ENCODE measurements at regions not wholly inside any gene's neighbourhood (a gene's known extent, or its start where the extent isn't known, plus 50 kb on each side); places are given as distances from the start of the nearest gene placed in this dataset.
A peak's percentile ranks its signal among the peaks of the same experiment; 100 is the strongest.
"Not testable (repeated sequence)": the region's sequence is repeated elsewhere in the genome, so short reads cannot be mapped to it uniquely, and the experiment has no call there.

DNA sequence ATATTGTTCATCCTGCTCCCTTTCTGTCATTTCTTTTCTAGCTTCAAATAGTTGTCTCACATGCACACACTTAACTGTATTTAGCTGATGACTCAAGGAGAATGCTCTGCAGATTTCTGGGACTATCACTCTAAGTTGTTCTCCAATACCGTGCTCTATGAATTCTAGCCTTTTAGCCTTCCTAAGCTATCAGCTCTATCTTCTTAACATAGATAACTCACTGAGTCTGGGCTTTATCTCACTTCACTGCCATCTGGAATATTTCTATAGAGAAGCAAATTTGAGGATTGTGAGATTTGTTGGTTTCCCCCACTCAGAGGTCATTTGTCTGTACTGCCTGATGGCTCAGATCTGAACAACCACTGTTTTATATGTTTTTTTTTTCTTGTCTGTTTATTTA lies 369.7 kb downstream of the TUSC1 start:
- Histone ChIP-seq H3K4me3 (no peak overlapping the region), H3K27me3 (ENCODE audit: low read depth) (no peaks in the 10 kb centered on the region), H3K4me1 (no peaks in the 10 kb centered on the region), H3K9me3 (no peaks in the 10 kb centered on the region), H3K36me3 (replicated peaks) (no peaks in the 10 kb centered on the region)
- in situ Hi-C loops (cut with MboI; ENCODE audit: low sequenced_read_pairs) = no loop called here
- no peak for DNase-seq (ENCODE audit: low spot score in 2 of 2)

DNA sequence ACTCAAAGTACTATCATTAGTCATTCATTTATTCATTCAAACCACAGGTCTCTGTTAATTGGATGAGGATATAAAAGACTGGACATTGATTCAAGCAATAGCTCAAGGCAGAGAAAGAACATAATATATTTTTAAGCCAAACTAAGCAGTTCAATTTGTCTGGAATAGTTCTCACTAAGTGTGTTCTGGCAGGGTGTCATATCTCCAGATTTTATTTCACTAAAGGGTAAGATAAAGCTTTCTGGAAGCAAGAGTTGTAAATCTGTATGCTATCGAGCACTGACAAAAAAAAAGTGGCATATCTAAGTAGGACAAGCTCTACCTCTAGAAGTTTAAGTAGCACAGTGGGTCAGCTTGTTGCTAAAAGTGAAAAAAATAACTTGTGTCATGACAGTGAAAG lies 375.6 kb downstream of the TUSC1 start:
- Histone ChIP-seq H3K9me3 (no peaks in the 10 kb centered on the region), H3K36me3 (replicated peaks) (no peaks in the 10 kb centered on the region)
- in situ Hi-C loops (cut with MboI; ENCODE audit: low sequenced_read_pairs) = no loop called here

GRCh38 chr9:25288195-25288594 lies 390.0 kb downstream of the TUSC1 start:
- H3K4me1 ChIP-seq; H3K4me3 ChIP-seq; H3K9me3 ChIP-seq; in situ Hi-C loops (cut with MboI; ENCODE audit: low sequenced_read_pairs); DNase-seq (ENCODE audit: low spot score in 2 of 2); H3K36me3 ChIP-seq (replicated peaks); H3K27me3 ChIP-seq (ENCODE audit: low read depth): not testable (repeated sequence)

More for the DNA sequence above, 375.6 kb downstream of the TUSC1 start:
- H3K4me1 ChIP-seq = no peaks in the 10 kb centered on the region
- H3K27me3 ChIP-seq (ENCODE audit: low read depth) = no peaks in the 10 kb centered on the region
- no peak for DNase-seq (ENCODE audit: low spot score in 2 of 2)
- H3K4me3 ChIP-seq = no peak overlapping the region

DNA sequence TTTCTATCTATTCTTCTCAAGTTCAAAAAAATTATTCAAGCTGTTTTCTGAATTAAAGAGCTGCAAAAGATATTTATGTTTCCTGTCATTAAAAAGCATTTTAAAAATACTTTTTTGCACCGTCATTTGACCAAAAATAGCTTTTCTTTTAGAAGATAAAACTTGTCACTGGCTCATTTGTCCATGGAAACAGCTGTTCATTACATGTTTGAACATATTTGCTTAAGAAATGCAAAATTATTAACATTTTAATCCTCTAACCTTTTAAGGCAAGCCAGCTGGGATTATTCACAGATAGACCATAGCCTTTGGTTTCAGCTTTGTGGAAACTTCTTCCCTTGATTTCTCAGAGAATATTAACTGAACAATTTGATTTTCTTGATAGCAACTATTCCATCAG lies 393.9 kb downstream of the TUSC1 start:
- H3K27me3 ChIP-seq (ENCODE audit: low read depth) = no peaks in the 10 kb centered on the region
- no peak overlapping the region for H3K4me3 ChIP-seq
- in situ Hi-C loops (cut with MboI; ENCODE audit: low sequenced_read_pairs) = no loop called here
- no peaks in the 10 kb centered on the region for H3K36me3 ChIP-seq (replicated peaks)
- DNase-seq (ENCODE audit: low spot score in 2 of 2) = no peak
- H3K9me3 ChIP-seq = no peaks in the 10 kb centered on the region
- H3K4me1 ChIP-seq = no peaks in the 10 kb centered on the region; the same call in 1 of the 2 replicates

DNA sequence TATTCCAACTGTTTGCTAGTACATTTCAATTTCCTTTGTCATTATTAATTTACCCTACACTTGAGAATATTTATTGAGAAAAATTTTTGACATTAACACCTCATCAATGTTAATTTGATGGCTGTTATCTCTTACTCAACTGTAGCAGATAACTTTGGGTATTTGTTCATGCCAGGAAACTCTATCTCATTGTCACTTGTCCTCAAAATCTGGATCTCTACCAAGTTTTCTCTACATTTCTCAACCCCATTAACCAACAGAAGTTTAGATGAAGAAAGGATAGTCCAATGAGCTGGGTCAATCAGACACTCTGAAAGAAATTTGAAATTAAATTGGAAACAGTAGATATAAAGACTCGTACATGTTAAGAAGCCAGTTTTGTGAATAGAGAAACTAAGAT lies 395.3 kb downstream of the TUSC1 start:
- no peaks in the 10 kb centered on the region for H3K36me3 ChIP-seq (replicated peaks)
- no peaks in the 10 kb centered on the region for H3K27me3 ChIP-seq (ENCODE audit: low read depth)
- H3K9me3 ChIP-seq = no peaks in the 10 kb centered on the region
- DNase-seq (ENCODE audit: low spot score in 2 of 2) = no peak
- in situ Hi-C loops (cut with MboI; ENCODE audit: low sequenced_read_pairs) = no loop called here
- H3K4me3 ChIP-seq = no peak overlapping the region
- H3K4me1 ChIP-seq = no peaks in the 10 kb centered on the region; the same call in 1 of the 2 replicates

- Histone ChIP-seq H3K4me3 (no peak overlapping the region), H3K36me3 (replicated peaks) (no peaks in the 10 kb centered on the region), H3K4me1 (peaks cover 2% of the 10 kb centered on the region; the same call in 1 of the 2 replicates), H3K27me3 (ENCODE audit: low read depth) (no peaks in the 10 kb centered on the region), H3K9me3 (no peaks in the 10 kb centered on the region)
- DNase-seq (ENCODE audit: low spot score in 2 of 2) = no peak
- in situ Hi-C loops (cut with MboI; ENCODE audit: low sequenced_read_pairs) = no loop called here
Measured at GRCh38 chr9:25261445-25261844, 416.8 kb downstream of the TUSC1 start.

DNA sequence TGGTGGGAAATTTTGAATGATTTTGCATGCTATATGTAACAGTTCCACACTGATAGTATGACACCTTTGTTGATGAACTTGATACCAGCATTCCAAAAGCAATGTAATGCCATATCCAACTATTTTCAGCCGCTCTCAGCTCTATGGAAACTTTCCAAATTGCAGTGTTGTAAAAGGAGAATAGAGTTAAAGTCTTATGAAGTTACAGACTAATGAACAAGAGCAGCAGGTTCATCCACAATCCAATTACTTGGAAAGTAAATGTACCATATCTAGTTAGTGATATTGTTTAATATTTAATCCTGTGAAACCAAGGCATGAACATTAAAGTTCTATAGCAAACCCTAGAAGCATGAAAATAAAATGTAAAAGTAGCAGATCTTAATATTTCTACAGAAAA lies 418.2 kb downstream of the TUSC1 start:
- Histone ChIP-seq H3K36me3 (replicated peaks) (no peaks in the 10 kb centered on the region), H3K27me3 (ENCODE audit: low read depth) (no peaks in the 10 kb centered on the region), H3K9me3 (no peaks in the 10 kb centered on the region), H3K4me1 (peaks cover 2% of the 10 kb centered on the region; the same call in 1 of the 2 replicates), H3K4me3 (no peak overlapping the region)
- no peak for DNase-seq (ENCODE audit: low spot score in 2 of 2)
- in situ Hi-C loops (cut with MboI; ENCODE audit: low sequenced_read_pairs) = no loop called here

GRCh38 chr9:25255216-25255615 lies 423.0 kb downstream of the TUSC1 start:
- H3K9me3 ChIP-seq = no peaks in the 10 kb centered on the region
- DNase-seq (ENCODE audit: low spot score in 2 of 2) = no peak
- no peaks in the 10 kb centered on the region for H3K27me3 ChIP-seq (ENCODE audit: low read depth)
- no peaks in the 10 kb centered on the region for H3K4me1 ChIP-seq
- in situ Hi-C loops (cut with MboI; ENCODE audit: low sequenced_read_pairs) = no loop called here
- H3K4me3 ChIP-seq = no peak overlapping the region
- H3K36me3 ChIP-seq (replicated peaks) = no peaks in the 10 kb centered on the region

DNA sequence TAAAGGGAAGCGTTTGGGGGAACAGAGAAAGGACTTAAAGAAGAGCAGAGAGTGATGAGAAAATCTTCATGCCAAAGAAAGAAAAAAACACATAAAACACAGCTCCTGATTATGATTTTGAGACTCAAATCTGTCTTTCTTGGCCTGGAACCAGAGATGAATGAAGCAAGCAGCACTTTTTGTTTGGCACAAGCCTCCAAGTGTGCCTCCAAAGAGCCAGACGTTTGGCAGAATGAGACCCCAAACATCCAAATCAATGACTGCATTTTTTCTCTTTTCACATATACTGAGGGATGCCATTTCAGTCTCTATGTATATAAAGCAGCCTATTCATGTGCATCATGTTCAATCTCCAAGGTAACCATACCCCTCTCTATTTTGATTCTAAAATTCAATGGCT lies 424.2 kb downstream of the TUSC1 start:
- no peaks in the 10 kb centered on the region for H3K27me3 ChIP-seq (ENCODE audit: low read depth)
- no peak overlapping the region for H3K4me3 ChIP-seq
- DNase-seq (ENCODE audit: low spot score in 2 of 2) = no peak
- H3K36me3 ChIP-seq (replicated peaks) = no peaks in the 10 kb centered on the region
- no peaks in the 10 kb centered on the region for H3K4me1 ChIP-seq
- in situ Hi-C loops (cut with MboI; ENCODE audit: low sequenced_read_pairs) = no loop called here
- no peaks in the 10 kb centered on the region; the same call in 1 of the 2 replicates for H3K9me3 ChIP-seq

GRCh38 chr9:25241421-25241820 lies 436.8 kb downstream of the TUSC1 start:
- no peak for DNase-seq (ENCODE audit: low spot score in 2 of 2)
- H3K27me3 ChIP-seq (ENCODE audit: low read depth) = no peaks in the 10 kb centered on the region
- H3K4me3 ChIP-seq = no peak overlapping the region
- no peaks in the 10 kb centered on the region for H3K36me3 ChIP-seq (replicated peaks)
- in situ Hi-C loops (cut with MboI; ENCODE audit: low sequenced_read_pairs) = no loop called here
- H3K4me1 ChIP-seq = no peaks in the 10 kb centered on the region
- no peaks in the 10 kb centered on the region for H3K9me3 ChIP-seq

- H3K4me1 ChIP-seq = peaks cover 20% of the 10 kb centered on the region; the same call in 1 of the 2 replicates
- no peaks in the 10 kb centered on the region for H3K27me3 ChIP-seq (ENCODE audit: low read depth)
- no peaks in the 10 kb centered on the region for H3K36me3 ChIP-seq (replicated peaks)
- in situ Hi-C loops (cut with MboI; ENCODE audit: low sequenced_read_pairs) = no loop called here
- DNase-seq (ENCODE audit: low spot score in 2 of 2) = peak; percentile 15 to 39
- no peak overlapping the region for H3K4me3 ChIP-seq
- H3K9me3 ChIP-seq = 0 out of 2 replicates have a peak, but pooled peaks cover 10% of the 10 kb centered on the region
Measured at GRCh38 chr9:25226901-25227686, 451.1 kb downstream of the TUSC1 start.

DNA sequence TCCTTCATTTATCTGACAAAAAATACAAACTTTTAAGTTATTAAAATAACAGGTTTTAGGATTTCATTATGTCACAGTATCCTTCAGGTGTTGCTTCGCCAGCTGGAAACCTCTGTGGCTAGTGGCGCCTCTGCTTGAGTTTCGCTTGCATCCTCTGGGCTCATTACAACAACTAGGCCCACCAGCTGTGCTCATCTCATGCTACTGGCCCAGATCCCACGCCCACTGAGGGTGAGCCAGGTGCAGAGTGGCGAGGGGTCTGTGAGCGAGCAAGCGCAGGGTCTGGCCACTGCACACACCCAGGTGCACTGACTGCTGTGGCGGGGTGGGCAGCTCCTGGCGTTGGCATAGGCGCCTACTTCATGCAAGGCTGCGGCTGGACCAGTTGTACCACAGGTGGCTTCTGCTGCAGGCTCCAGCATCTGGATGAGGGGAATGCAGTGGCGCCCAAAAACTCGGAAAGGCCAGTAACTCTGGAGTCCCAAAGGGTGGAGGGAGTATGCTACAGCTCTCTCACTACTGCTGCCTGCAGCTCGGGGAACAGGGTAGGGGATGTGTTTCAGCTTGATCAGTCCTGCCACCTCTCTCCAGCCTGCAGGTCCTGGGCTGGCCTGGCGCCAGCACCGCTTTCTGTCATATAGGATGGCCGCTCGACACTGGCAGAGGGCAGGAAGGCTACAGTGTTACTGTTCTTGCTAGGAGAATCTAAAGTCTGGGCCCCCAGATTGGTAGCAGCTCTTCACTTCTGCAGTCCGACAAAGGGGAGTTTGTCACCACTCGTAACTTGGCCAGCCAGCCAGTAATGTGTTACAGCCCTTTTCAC lies 452.1 kb downstream of the TUSC1 start:
- no peak overlapping the region for H3K4me3 ChIP-seq
- H3K36me3 ChIP-seq (replicated peaks) = no peaks in the 10 kb centered on the region
- no peak for DNase-seq (ENCODE audit: low spot score in 2 of 2)
- peaks cover 26% of the 10 kb centered on the region for H3K4me1 ChIP-seq
- H3K9me3 ChIP-seq = 0 out of 2 replicates have a peak, but pooled peaks cover 7% of the 10 kb centered on the region
- H3K27me3 ChIP-seq (ENCODE audit: low read depth) = no peaks in the 10 kb centered on the region
- in situ Hi-C loops (cut with MboI; ENCODE audit: low sequenced_read_pairs) = no loop called here

GRCh38 chr9:25224996-25225395 lies 453.2 kb downstream of the TUSC1 start:
- in situ Hi-C loops (cut with MboI; ENCODE audit: low sequenced_read_pairs) = no loop called here
- Histone ChIP-seq H3K27me3 (ENCODE audit: low read depth) (no peaks in the 10 kb centered on the region), H3K4me1 (peaks cover 31% of the 10 kb centered on the region), H3K4me3 (no peak overlapping the region), H3K9me3 (0 out of 2 replicates have a peak, but pooled peaks cover 5% of the 10 kb centered on the region), H3K36me3 (replicated peaks) (no peaks in the 10 kb centered on the region)
- DNase-seq (ENCODE audit: low spot score in 2 of 2) = no peak

GRCh38 chr9:25224309-25224708 lies 453.9 kb downstream of the TUSC1 start:
- Histone ChIP-seq H3K36me3 (replicated peaks) (no peaks in the 10 kb centered on the region), H3K9me3 (0 out of 2 replicates have a peak, but pooled peaks cover 5% of the 10 kb centered on the region), H3K27me3 (ENCODE audit: low read depth) (no peaks in the 10 kb centered on the region), H3K4me1 (peaks cover 31% of the 10 kb centered on the region), H3K4me3 (no peak overlapping the region)
- in situ Hi-C loops (cut with MboI; ENCODE audit: low sequenced_read_pairs) = no loop called here
- no peak for DNase-seq (ENCODE audit: low spot score in 2 of 2)
